Calu3 (cell line): ENCODE measurements at regions not wholly inside any gene's neighbourhood (a gene's known extent, or its start where the extent isn't known, plus 50 kb on each side); places are given as distances from the start of the nearest gene placed in this dataset.

Experiments used
- BruUV-seq: library from RNA; stranded (reverse); fragments of 400-500 nt; replicated peaks from 2 replicates; lab custom pipeline; 2021; lab: Mats Ljungman, UMichigan
- CTCF ChIA-PET: fragments of 300-600 bp; sonication (Branson Sonifier 250); formaldehyde crosslinking; loops from one replicate; lab custom pipeline; 2022; ENCODE audit warnings: antibody characterized with exemption; lab: Charles Lee
- DNase-seq: peaks from one replicate; pipeline ENCODE4 v3.0.0; 2022
- H3K27ac Mint-ChIP-seq: one replicate; pipeline ENCODE4 v1.8.0; 2022; ENCODE audit warnings: mixed read lengths; ENCODE audit not compliant: unreplicated experiment
- H3K27me3 Mint-ChIP-seq: one replicate; pipeline ENCODE4 v1.8.0; 2022; ENCODE audit warnings: mixed read lengths; ENCODE audit not compliant: unreplicated experiment
- H3K36me3 Mint-ChIP-seq: one replicate; pipeline ENCODE4 v1.8.0; 2022; ENCODE audit warnings: mild to moderate bottlenecking, moderate library complexity, mixed read lengths; ENCODE audit not compliant: insufficient read depth, unreplicated experiment
- H3K4me1 Mint-ChIP-seq: one replicate; pipeline ENCODE4 v1.8.0; 2022; ENCODE audit warnings: mild to moderate bottlenecking, low read depth, mixed read lengths; ENCODE audit not compliant: unreplicated experiment
- H3K4me3 Mint-ChIP-seq: one replicate; pipeline ENCODE4 v1.8.0; 2022; ENCODE audit warnings: mild to moderate bottlenecking, low read depth, moderate library complexity, mixed read lengths; ENCODE audit not compliant: unreplicated experiment
- H3K9me3 Mint-ChIP-seq: one replicate; pipeline ENCODE4 v1.8.0; 2022; ENCODE audit warnings: low read depth, mixed read lengths; ENCODE audit not compliant: unreplicated experiment
- intact Hi-C: fragments of 100-400 bp; cut with micrococcal nuclease; formaldehyde crosslinking; loops from one replicate; pipeline ENCODE4 v1.10.0; 2022; ENCODE audit not compliant: unreplicated experiment
- TF ChIP-seq, protein P1 (sequence below): fragments of 200-600 bp; IDR thresholded peaks from one replicate; pipeline ENCODE4 v1.8.0; 2022; ENCODE audit warnings: antibody characterized with exemption; ENCODE audit not compliant: unreplicated experiment

DNA sequence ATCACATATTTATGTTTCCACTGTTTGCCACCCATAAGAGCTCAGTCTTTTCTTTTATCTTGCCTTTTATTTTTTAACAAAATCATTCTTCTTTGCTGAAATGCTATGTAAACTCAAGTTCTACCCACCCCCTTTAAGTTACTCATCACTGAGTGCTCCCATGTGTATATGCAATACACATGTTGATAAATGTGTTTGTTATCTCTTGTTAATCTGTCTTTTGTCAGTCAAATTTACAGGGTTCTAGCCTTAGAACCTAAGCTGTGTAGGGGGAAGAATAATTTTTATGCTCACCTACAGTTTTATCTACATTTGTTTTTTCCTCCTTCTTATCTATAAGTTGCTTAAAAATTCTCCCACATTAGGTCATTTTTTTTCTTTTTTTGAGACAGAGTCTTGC lies 1195.9 kb downstream of the ROBO2 start:
- Mint-ChIP-seq H3K4me3 (no peak overlapping the region), H3K36me3 (no peaks in the 10 kb centered on the region), H3K27ac (no peak overlapping the region), H3K27me3 (no peaks in the 10 kb centered on the region), H3K4me1 (peaks cover 8% of the 10 kb centered on the region), H3K9me3 (peaks cover 8% of the 10 kb centered on the region)
- intact Hi-C loops, result no loop called here
- no peak for DNase-seq
- CTCF ChIA-PET, result no interaction called here
- TF ChIP-seq, protein P1, sequence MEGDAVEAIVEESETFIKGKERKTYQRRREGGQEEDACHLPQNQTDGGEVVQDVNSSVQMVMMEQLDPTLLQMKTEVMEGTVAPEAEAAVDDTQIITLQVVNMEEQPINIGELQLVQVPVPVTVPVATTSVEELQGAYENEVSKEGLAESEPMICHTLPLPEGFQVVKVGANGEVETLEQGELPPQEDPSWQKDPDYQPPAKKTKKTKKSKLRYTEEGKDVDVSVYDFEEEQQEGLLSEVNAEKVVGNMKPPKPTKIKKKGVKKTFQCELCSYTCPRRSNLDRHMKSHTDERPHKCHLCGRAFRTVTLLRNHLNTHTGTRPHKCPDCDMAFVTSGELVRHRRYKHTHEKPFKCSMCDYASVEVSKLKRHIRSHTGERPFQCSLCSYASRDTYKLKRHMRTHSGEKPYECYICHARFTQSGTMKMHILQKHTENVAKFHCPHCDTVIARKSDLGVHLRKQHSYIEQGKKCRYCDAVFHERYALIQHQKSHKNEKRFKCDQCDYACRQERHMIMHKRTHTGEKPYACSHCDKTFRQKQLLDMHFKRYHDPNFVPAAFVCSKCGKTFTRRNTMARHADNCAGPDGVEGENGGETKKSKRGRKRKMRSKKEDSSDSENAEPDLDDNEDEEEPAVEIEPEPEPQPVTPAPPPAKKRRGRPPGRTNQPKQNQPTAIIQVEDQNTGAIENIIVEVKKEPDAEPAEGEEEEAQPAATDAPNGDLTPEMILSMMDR, result no peak
- BruUV-seq, result no TSS peak

DNA sequence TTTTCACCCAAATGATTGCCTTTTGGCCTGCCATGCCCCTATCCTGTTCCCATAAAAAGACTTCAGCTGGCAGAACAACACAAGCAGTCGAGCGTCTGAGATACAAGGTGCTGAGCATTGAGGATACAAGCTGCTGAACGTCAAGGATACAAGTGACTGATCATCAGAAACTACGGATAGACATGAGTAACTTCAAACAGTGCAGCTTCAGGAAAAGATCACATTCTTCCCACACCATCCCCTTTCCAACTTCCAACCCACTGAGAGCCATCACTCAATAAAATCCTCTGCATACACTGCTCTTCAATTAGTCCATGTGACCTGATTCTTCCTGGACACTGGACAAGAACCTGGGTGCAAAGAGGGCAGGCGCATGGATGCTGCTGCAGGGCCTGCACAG lies 1198.9 kb downstream of the ROBO2 start:
- BruUV-seq, result no TSS peak
- Mint-ChIP-seq H3K27me3 (no peaks in the 10 kb centered on the region), H3K9me3 (peaks cover 16% of the 10 kb centered on the region), H3K4me3 (no peak overlapping the region), H3K4me1 (peaks cover 8% of the 10 kb centered on the region), H3K27ac (no peak overlapping the region), H3K36me3 (no peaks in the 10 kb centered on the region)
- TF ChIP-seq, protein P1, result no peak
- intact Hi-C loops, result no loop called here
- DNase-seq, result no peak
- CTCF ChIA-PET, result no interaction called here

DNA sequence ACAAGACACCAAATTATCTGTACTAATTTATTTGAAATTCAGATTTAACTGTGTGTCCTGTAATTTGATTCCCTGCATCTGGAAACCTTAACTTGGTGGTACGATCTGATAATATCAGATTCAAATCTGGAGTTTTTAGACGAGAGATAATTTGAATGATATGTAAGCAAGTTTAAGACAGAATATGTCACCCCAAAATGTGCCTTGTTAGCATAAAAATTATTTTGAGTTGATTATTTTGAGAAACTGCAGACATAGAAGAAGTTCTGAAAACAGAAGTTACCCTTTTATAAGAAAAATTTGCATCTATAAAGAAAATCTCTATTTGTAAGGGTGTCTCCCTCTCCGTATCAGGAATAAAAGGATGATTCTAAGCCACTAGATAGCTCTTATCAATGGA lies 1202.8 kb downstream of the ROBO2 start:
- no peak for DNase-seq
- Mint-ChIP-seq H3K27me3 (no peaks in the 10 kb centered on the region), H3K9me3 (peaks cover 18% of the 10 kb centered on the region), H3K4me1 (no peaks in the 10 kb centered on the region), H3K4me3 (no peak overlapping the region), H3K36me3 (no peaks in the 10 kb centered on the region), H3K27ac (no peak overlapping the region)
- no TSS peak for BruUV-seq
- intact Hi-C loops, result no loop called here
- CTCF ChIA-PET, result no interaction called here
- TF ChIP-seq, protein P1, result no peak

DNA sequence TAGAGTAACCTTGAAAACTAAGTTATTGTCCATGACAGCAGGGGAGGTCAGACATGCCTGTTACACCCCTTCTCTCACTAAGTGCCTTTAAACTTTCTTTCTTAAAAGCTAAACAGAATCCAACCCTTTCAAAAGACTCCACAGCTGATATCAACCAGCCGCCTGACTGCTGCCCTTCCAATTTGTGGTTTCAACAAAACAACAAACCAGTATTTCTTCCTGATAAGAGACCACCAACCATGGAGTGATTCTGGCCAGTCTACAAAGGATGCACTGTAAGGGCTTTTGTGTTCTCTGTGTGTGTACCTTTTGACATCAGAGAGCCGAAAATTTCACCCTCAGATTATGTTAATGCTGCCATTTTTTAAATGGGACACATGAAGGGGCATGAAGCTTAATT lies 1204.2 kb downstream of the ROBO2 start:
- intact Hi-C loops, result no loop called here
- DNase-seq, result no peak
- BruUV-seq, result no TSS peak
- TF ChIP-seq, protein P1, result no peak
- Mint-ChIP-seq H3K4me3 (no peak overlapping the region), H3K27me3 (no peaks in the 10 kb centered on the region), H3K9me3 (peaks cover 16% of the 10 kb centered on the region), H3K4me1 (no peaks in the 10 kb centered on the region), H3K36me3 (no peaks in the 10 kb centered on the region), H3K27ac (no peak overlapping the region)
- CTCF ChIA-PET, result no interaction called here
